RWPE1 (cell line): ENCODE measurements at regions not wholly inside any gene's neighbourhood (a gene's known extent, or its start where the extent isn't known, plus 50 kb on each side); places are given as distances from the start of the nearest gene placed in this dataset.
A peak's percentile ranks its signal among the peaks of the same experiment; 100 is the strongest.
"Not testable (repeated sequence)": the region's sequence is repeated elsewhere in the genome, so short reads cannot be mapped to it uniquely, and the experiment has no call there.

ENCODE experiments used
- CTCF ChIA-PET: fragments of 350-600 bp; sonication (Branson Sonifier 250); formaldehyde crosslinking; extraction: SDS; loops from one replicate; lab custom pipeline; 2021; lab: Yijun Ruan, JAX
- POLR2A ChIA-PET: fragments of 400-600 bp; formaldehyde crosslinking; extraction: SDS; loops from one replicate; lab custom pipeline; 2020; ENCODE audit warnings: antibody characterized with exemption; ENCODE audit not compliant: low non-redundant PET; lab: Yijun Ruan, JAX
- DNase-seq: peaks from one replicate; pipeline ENCODE4 v3.0.0; 2012; ENCODE audit warnings: low spot score
- H3K27ac ChIP-seq: fragments of 450-650 bp; 2 replicates; pipeline ENCODE4 v1.5.1; 2017
- CTCF ChIP-seq: fragments of 450-650 bp; conservative IDR thresholded peaks from 2 replicates; pipeline ENCODE4 v1.5.1; 2017; ENCODE audit warnings: low read depth, mild to moderate bottlenecking

GRCh38 chr21:14630556-14631069 is 84.5 kb upstream of the SAMSN1 start:
- ChIA-PET CTCF (no interaction called here), POLR2A (no interaction called here)
- no peak overlapping the region for H3K27ac ChIP-seq
- TF ChIP-seq CTCF, result no peak
- no peak for DNase-seq

- POLR2A ChIA-PET, result no interaction called here
- no peak for DNase-seq
- TF ChIP-seq CTCF, result no peak
- no peak overlapping the region for H3K27ac ChIP-seq
- CTCF ChIA-PET, result no interaction called here
Observed at GRCh38 chr21:14629461-14629860, 83.3 kb upstream of the SAMSN1 start.

- DNase-seq, POLR2A ChIA-PET, H3K27ac ChIP-seq: not testable (repeated sequence)
- CTCF ChIA-PET, result interaction anchor here (0.7 kb wide), 1 partner anchor 812 kb away, joined by 4 read pairs; no protein-coding TSS in a partner anchor
Observed at GRCh38 chr21:14623079-14623478, 77.0 kb upstream of the SAMSN1 start.

- ChIA-PET CTCF (no interaction called here), POLR2A (no interaction called here)
- no peak for TF ChIP-seq CTCF
- DNase-seq, result no peak
- H3K27ac ChIP-seq, result no peak overlapping the region
Observed at GRCh38 chr21:14620152-14620551, 74.0 kb upstream of the SAMSN1 start.

GRCh38 chr21:14617871-14618270 is 71.8 kb upstream of the SAMSN1 start:
- no peak for DNase-seq
- no peak for TF ChIP-seq CTCF
- CTCF ChIA-PET, result no interaction called here
- no peak overlapping the region for H3K27ac ChIP-seq
- POLR2A ChIA-PET, result no interaction called here

GRCh38 chr21:14617040-14617393 is 70.9 kb upstream of the SAMSN1 start:
- CTCF ChIA-PET, result no interaction called here
- POLR2A ChIA-PET, result no interaction called here
- H3K27ac ChIP-seq, result no peak overlapping the region
- TF ChIP-seq CTCF, result no peak
- DNase-seq, result no peak

GRCh38 chr21:14616380-14617039 is 70.4 kb upstream of the SAMSN1 start:
- CTCF ChIA-PET, result no interaction called here
- POLR2A ChIA-PET, result no interaction called here

More at GRCh38 chr21:14616380-14617039, 70.4 kb upstream of the SAMSN1 start:
- DNase-seq, result peak; percentile 11
- TF ChIP-seq CTCF, result no peak
- H3K27ac ChIP-seq, result no peak overlapping the region
